CD4-positive, alpha-beta T cell treated with Interleukin-6 at 100 ng/mL for 8 hours (primary cell): ENCODE measurements at regions not wholly inside any gene's neighbourhood (a gene's known extent, or its start where the extent isn't known, plus 50 kb on each side); places are given as distances from the start of the nearest gene placed in this dataset.

ENCODE experiments used
- DNase-seq: peaks from one replicate; pipeline ENCODE4 v3.0.0-alpha.2; 2020; ENCODE audit warnings: mixed read lengths, low spot score

DNA sequence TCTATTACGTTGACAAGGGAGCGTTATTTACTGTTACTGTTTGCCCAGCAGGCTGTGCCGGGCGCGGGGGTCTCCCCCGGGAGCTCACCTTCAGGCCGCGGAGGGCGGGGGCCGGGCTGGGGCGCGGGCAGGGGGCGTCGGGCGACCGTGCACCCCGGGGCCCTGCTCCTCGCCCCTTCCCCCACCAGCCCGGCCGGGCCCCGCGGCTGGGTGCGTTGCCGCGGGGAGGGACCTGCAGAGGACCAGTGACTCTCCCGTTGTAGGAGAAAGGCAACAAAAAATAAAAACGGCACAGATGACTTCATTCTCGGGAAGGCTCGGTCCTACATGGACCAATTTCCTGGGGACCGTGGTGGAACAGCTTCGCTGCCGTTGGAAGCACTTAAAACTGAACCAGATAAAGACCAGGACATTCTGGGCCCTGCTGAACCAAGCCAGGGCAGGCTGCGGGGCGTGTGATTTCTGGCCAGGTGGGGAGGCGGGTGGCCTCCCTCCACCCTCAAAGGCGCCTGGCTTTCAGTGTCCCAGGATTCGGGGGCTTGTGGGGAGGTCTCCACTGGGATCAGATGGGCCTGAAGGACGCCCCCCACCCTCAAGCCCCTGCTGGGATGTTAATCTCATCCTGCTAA is 57.4 kb downstream of the IGLL1 start:
- no peak for DNase-seq

DNA sequence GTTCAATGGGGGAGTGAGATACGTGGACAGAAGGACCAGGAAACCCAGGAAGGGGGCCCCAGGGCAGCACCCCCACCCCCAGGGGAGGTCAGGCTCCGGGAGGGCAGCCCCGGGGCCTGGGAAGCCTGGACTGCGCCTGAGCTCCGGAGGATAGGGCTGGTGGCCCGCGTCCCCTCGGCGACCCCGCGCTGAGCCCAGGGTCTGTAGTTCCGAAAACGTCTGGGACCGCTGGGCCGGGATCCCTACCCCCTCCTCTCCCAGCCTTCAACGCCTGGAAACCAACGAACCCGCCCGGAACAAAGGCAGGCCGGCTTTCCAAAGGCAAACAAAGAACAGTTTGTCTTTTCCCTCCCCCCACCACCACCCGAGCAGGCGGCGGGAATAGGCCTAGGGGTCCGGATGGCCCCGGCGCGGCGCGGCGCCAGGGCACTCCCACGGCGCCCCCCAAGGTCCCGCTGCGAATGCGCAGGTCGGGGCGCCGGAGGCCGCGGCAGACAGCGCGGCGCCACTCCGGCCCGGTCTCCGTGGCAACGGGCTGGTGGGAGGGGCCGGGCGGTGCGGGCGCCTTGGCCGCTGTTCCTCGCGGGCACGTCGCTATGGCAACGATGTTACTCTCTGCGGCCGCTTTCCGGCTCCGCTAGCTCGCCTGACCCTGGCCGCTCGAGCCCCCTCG is 58.5 kb downstream of the IGLL1 start:
- DNase-seq, result peak; percentile 53

DNA sequence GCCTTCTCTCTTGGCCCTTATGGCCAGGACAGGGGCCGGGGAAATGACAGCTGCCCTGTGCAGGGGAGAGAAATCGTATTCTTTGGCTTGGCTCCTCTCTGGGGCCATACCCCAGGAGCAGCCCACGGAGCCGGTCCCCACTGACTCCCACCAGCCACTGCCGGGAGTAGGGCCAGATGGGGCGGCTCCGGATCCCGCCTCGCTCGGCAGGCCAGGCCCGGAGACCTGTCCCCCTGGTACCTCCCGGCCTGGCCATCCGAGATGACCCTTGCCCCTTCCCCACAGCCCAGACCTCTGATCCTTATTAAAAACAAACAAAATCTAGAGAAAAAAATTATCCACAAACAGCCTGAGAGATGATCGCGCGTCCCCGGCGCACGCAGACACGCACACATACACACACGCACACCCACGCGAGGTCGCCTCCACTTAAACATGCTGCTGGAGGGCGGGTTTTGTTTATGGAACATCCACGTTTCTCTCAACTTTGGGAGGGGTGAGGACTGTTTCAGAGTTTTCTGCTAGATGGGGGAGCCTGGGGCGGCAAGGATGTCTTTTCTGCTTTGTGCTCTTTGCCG is 59.1 kb downstream of the IGLL1 start:
- DNase-seq, result no peak

GRCh38 chr22:23519442-23520157 is 60.5 kb downstream of the IGLL1 start:
- no peak for DNase-seq

DNA sequence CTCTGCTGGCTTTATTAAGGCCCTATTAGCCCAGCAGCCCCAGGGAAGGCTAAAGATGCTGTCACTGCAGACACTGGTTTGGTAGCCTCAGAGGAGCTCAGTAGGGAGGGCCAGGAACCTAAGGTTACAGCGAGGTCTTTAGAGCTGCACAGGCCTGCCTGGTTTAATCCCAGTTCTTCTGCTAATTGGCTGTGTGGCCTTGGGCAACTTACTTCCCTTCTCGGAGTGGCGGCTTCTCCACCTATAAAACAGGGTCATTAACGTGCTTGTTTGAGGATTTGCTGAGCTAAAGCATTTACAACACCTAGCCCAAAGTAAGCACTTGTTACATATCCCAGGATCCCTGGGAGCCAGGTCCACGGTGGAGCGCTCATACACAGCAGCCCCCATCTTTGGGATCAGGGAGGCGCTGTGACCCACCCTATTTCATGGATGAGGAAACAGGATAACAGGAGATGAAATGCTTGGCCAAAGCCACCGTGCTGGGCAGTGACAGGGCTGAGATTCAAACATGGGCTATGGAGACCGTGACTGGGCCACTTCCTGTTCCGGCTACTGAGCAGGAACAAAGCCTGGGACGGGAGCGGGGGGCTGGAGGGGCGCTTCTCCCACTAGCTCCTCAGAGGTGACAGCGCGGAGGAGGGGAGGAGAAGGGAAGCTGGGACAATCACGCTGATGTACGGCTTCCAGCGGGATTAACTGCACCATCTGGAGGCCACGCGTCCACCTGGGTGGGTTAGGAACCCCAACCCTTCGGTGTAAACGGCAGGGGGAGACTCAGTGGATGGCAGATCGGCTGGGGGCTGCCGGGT is 61.5 kb downstream of the IGLL1 start:
- DNase-seq, result no peak

GRCh38 chr22:23517804-23518375 is 62.2 kb downstream of the IGLL1 start:
- no peak for DNase-seq

- no peak for DNase-seq
These were observed 63.8 kb downstream of the IGLL1 start for GRCh38 chr22:23516304-23516703.

DNA sequence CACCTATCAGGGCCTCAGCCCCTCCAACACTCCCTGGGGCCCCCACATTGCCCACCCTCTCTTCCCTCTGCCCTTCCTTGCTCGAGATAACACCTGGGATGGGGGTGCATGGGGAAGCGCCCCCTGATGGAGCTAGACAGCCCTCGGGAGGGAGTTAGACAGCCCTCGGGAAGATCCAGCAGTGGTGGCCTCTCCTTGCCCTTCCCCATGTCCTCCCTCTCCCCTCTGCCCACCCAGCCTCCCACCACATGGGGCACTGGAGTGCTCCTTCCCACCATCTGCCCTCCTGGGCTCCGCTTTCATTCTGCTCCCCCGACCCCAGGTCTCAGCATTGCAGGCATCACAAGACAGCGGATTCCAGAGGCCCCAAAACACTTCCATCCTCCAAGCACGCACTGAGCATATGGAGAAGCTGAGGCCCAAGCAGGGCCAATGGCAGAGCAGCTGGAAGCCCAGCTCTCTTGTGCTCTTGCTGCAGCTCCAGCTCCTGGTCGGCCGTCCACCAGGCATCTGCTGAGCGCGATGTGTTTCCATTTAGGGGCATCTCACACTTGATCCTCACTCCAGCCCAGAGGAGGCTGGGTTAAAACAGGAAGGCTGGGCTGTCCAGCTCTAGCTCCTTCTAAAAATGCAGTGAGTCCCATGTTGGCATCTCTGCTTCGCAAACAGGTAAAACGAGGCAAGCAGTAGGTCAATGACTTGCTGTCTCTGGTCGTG is 65.6 kb downstream of the IGLL1 start:
- no peak for DNase-seq

DNA sequence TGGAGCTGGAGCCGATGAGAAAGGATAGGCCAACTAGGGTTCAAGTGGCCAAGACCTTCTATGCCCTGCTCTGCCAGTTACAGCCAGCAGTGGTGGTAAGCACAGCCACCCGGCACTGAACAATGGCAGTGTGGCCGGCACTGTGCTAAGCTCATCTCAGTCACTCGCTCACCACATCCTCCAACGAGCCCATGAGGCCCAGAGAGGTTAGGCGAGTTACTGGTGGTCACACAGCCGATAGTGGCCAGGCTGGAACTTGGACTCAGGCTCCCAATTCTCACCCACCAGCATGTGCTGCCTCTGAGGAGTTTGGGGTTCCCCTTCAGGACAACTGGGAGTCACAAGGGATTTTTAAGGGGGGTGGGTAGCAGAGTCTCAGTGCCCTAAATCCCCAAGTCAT is 66.4 kb downstream of the IGLL1 start:
- no peak for DNase-seq

- DNase-seq, result no peak
These were observed 67.0 kb downstream of the IGLL1 start for GRCh38 chr22:23513133-23513532.

GRCh38 chr22:23512721-23513120 is 67.4 kb downstream of the IGLL1 start:
- no peak for DNase-seq

- DNase-seq, result no peak
These were observed 67.8 kb downstream of the IGLL1 start for GRCh38 chr22:23512348-23512705.

DNA sequence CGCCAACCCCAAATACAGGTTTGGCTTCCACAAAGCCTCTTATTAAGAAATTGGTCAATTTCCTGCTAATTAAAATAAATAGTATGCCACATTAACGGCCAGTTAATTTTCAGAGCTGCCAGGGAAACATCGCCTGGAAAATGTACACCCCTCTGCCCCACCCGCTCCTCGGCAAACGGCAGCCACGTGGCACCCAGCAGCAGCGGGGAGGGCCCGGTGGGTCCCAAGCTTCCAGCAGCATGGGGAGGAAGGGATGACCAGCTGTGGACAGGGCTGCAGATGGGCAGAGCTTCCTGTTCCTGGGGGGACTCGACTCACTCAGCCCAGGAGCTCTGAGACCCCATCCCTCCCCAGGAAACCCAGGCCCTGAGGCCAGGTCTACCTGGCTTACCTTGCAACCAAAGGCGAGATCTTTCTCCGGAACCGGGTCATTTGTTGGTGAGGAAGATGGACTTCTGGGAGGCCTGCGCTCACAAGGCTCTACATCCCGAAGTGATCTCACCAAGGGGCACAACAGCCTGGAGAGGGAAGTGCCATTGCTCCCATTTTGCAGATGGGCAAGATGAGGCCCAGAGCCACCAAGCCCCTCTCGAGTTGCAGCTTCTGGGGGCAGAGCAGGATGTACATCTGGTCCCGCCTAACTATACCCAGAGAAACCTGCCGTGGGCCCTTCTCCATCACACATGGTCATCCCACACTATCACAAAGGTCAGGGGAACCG is 68.3 kb downstream of the IGLL1 start:
- no peak for DNase-seq

GRCh38 chr22:23509571-23510302 is 70.4 kb downstream of the IGLL1 start:
- DNase-seq, result no peak

DNA sequence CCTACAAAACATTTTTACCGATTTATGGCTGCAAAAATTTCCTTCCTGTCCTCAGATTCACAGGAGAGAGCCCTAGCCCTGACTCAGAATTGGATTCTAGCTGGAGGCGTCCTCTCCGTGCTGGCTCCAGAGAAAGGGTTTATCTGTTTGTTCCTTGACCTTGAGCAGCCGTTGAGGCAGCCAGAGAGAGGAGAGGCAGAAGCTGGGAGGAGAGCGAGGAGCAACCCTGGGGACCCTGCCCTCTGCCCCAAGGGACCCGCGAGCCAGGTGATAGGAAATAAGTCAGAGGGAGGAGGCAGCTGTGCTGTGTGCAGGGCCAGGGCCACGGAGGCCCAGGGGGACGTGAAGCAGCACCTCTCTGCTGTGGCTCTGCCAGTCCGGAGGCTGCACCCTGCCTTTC is 75.6 kb downstream of the IGLL1 start:
- no peak for DNase-seq

DNA sequence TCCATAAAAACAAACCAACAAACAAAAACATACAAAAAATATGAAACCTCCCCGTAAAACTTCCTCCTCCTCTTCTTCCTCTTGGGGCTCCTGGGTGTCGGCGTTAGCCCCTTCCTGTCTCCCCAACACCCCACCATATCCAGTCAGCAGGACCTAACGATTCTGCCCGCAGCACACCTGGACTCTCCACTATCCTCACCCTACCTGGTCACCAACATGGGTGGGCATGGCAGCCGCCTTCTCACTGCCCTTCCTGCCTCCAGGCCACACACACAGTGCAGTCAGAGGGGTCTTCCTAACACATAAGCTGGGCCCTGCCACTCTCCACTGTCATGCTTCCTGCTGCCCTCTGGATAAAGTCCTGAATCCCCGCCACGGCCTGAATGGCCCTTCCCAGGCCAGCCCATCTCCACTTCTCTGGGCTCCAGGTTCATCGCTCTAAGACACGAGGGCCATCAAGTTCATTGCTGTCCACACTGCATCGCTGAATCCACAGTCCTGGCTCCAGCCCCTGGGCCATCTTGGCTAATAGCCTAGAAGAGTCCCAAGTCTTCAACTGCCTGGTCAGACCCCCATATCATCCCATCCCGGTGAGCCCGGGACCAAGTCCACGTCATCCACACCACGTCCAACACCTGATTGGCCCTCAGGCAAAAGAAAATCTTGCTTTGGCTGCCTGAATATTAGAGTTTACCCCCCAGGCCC is 76.2 kb downstream of the IGLL1 start:
- no peak for DNase-seq

DNA sequence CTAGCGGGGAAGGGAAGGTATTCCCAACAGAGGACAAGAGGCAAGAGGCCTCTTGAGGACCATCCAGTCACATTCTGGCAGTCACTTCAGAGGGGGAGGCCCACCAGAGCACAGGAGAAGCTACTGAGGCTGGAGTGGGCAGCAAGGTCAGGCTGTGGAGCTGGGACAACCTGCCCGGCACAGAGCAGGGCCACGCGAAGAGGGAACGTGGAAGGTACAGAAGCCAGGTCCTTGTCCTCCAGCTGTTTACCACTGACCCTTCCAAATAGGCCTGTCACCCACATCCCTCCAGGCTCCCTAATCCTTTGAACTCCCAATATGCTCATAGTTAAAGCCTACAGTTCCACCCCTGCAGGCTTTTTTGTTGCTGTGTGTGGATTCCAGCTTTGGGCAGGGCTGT is 76.9 kb downstream of the IGLL1 start:
- no peak for DNase-seq

DNA sequence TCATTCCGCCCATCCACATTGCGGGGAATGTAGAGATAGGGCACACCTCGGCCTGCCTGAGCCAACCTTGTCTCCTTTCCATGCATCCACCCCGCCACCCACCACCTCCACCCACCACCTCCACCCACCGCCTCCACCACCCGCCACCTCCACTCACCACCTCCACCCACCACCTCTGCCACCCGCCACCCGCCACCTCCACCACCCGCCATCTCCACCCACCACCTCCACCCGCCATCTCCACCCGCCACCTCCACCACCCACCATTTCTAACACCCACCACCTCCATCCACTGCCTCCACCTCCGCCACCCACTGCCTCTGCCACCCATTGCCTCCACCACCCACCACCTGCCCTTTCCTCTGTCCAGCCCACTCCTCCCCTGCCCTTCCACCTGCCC is 78.4 kb downstream of the IGLL1 start:
- DNase-seq, result no peak

GRCh38 chr22:23501261-23501619 is 78.8 kb downstream of the IGLL1 start:
- no peak for DNase-seq
